Vagina (tissue), 2 donors: ENCODE measurements at regions not wholly inside any gene's neighbourhood (a gene's known extent, or its start where the extent isn't known, plus 50 kb on each side); places are given as distances from the start of the nearest gene placed in this dataset.

Source experiments
- DNase-seq, 2 donors: peaks; one replicate each; pipeline ENCODE4 v3.0.0-alpha.2; 2017; ENCODE audit errors: extremely low spot score in 2 of 2
- H3K27ac ChIP-seq: fragments of 200-600 bp; sonication (generic); one replicate; pipeline ENCODE4 v1.5.1; 2019
- H3K27me3 ChIP-seq: fragments of 200-600 bp; sonication (generic); one replicate; pipeline ENCODE4 v1.5.1; 2019
- H3K36me3 ChIP-seq, 2 donors: fragments of 200-600 bp; sonication (generic); one replicate each; pipeline ENCODE4 v1.5.1; 2017 to 2019
- H3K4me1 ChIP-seq: fragments of 200-600 bp; sonication (generic); one replicate; pipeline ENCODE4 v1.5.1; 2019
- H3K4me3 ChIP-seq, 2 donors: fragments of 200-600 bp; sonication (generic); 1 replicate in 1 of 2; 2 replicates in 1 of 2; pipeline ENCODE4 v1.5.1; 2016 to 2019
- H3K9me3 ChIP-seq: fragments of 200-600 bp; sonication (generic); one replicate; pipeline ENCODE4 v1.5.1; 2019
- POLR2A ChIP-seq, 2 donors: fragments of 450-650 bp; IDR thresholded peaks; one replicate each; pipeline ENCODE4 v1.6.1; 2017; ENCODE audit warnings: antibody characterized with exemption in 2 of 2, mild to moderate bottlenecking in 2 of 2, moderate library complexity in 2 of 2
- POLR2AphosphoS5 ChIP-seq, 2 donors: sonication (generic); formaldehyde crosslinking; IDR thresholded peaks; one replicate each; pipeline ENCODE4 v1.9.0; 2017; ENCODE audit warnings: antibody characterized with exemption in 2 of 2, mild to moderate bottlenecking in 2 of 2, low read depth in 1 of 2; ENCODE audit not compliant: insufficient read depth in 1 of 2
- intact Hi-C: fragments of 100-400 bp; cut with DNase I; formaldehyde crosslinking; loops from one replicate; pipeline ENCODE4 v1.15.1; 2023
- TF ChIP-seq, protein P1 (sequence below), 3 experiments: fragments of 450-650 bp in 2 of 3; fragments of 200-600 bp in 1 of 3; sonication (generic) in 1 of 3; IDR thresholded peaks; one replicate each; pipeline ENCODE4 v1.5.1; 2017 to 2019; ENCODE audit warnings: antibody characterized with exemption in 3 of 3, mild to moderate bottlenecking in 2 of 3, moderate library complexity in 2 of 3

- Histone ChIP-seq H3K4me3 (no peak overlapping the region), H3K9me3 (no peaks in the 10 kb centered on the region), H3K4me1 (peaks cover 30% of the 10 kb centered on the region), H3K27ac (no peak overlapping the region), H3K27me3 (no peaks in the 10 kb centered on the region), H3K36me3 (no peaks in the 10 kb centered on the region)
- no peak for TF ChIP-seq POLR2A (IDR thresholded peaks at IDR 0.05)
- TF ChIP-seq, protein P1, sequence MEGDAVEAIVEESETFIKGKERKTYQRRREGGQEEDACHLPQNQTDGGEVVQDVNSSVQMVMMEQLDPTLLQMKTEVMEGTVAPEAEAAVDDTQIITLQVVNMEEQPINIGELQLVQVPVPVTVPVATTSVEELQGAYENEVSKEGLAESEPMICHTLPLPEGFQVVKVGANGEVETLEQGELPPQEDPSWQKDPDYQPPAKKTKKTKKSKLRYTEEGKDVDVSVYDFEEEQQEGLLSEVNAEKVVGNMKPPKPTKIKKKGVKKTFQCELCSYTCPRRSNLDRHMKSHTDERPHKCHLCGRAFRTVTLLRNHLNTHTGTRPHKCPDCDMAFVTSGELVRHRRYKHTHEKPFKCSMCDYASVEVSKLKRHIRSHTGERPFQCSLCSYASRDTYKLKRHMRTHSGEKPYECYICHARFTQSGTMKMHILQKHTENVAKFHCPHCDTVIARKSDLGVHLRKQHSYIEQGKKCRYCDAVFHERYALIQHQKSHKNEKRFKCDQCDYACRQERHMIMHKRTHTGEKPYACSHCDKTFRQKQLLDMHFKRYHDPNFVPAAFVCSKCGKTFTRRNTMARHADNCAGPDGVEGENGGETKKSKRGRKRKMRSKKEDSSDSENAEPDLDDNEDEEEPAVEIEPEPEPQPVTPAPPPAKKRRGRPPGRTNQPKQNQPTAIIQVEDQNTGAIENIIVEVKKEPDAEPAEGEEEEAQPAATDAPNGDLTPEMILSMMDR (IDR thresholded peaks at IDR 0.05) = no peak
- TF ChIP-seq POLR2AphosphoS5 (IDR thresholded peaks at IDR 0.05; ENCODE audit: insufficient read depth in 1 of 2, low read depth in 1 of 2) = no peak
- intact Hi-C loops = no loop called here
- no peak for DNase-seq
These were observed 223.9 kb downstream of the LACC1 start for GRCh38 chr13:44103429-44104196.

DNA sequence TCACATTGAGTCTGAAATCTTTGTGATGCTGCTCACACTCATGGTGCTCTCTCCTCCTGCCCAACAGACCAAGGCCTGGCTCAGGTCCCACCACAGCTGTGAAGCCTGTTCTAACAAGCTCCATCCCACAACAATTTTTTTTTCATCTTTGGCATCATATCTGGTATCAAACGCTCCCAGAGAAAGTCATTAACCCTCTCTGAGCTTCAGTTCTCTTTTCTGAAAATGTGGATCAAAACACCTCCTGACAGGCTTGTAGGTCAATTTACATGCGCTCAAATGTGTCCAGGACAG lies 224.4 kb downstream of the LACC1 start:
- Histone ChIP-seq H3K4me3 (no peak overlapping the region), H3K27me3 (no peaks in the 10 kb centered on the region), H3K4me1 (peaks cover 30% of the 10 kb centered on the region), H3K9me3 (no peaks in the 10 kb centered on the region), H3K27ac (no peak overlapping the region), H3K36me3 (no peaks in the 10 kb centered on the region)
- TF ChIP-seq POLR2A (IDR thresholded peaks at IDR 0.05) = no peak
- TF ChIP-seq POLR2AphosphoS5 (IDR thresholded peaks at IDR 0.05; ENCODE audit: insufficient read depth in 1 of 2, low read depth in 1 of 2) = no peak
- TF ChIP-seq, protein P1 (IDR thresholded peaks at IDR 0.05) = no peak
- intact Hi-C loops = no loop called here
- DNase-seq = no peak

DNA sequence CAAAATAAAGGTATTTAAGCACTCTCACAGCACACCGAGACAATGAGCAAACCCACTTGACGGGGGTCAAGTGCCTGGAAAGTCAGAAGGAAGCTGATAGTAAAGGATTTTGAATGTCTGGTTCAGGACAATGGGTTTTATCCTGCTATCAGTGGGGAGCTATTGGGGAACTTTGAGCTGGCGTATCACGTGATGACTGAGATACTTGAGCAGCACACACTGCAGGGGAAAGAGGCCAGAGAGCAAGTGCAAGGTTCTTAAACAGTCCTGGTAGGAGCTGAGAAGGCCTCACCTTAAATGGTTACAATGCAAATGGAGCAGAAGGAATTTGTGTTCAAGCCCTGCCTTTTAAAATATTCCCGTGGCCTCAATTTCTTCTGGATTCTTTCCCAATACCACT lies 225.3 kb downstream of the LACC1 start:
- Histone ChIP-seq H3K36me3 (no peaks in the 10 kb centered on the region), H3K9me3 (no peaks in the 10 kb centered on the region), H3K4me1 (peaks cover 30% of the 10 kb centered on the region), H3K4me3 (no peak overlapping the region), H3K27me3 (no peaks in the 10 kb centered on the region), H3K27ac (no peak overlapping the region)
- no peak for TF ChIP-seq POLR2AphosphoS5 (IDR thresholded peaks at IDR 0.05; ENCODE audit: insufficient read depth in 1 of 2, low read depth in 1 of 2)
- TF ChIP-seq, protein P1 (IDR thresholded peaks at IDR 0.05) = no peak
- no peak for TF ChIP-seq POLR2A (IDR thresholded peaks at IDR 0.05)
- no peak for DNase-seq
- intact Hi-C loops = no loop called here

GRCh38 chr13:44106266-44107152 lies 226.8 kb downstream of the LACC1 start:
- peaks cover 30% of the 10 kb centered on the region for H3K4me1 ChIP-seq
- no peak overlapping the region for H3K27ac ChIP-seq
- intact Hi-C loops = no loop called here
- TF ChIP-seq, protein P1 (IDR thresholded peaks at IDR 0.05) = no peak
- TF ChIP-seq POLR2A (IDR thresholded peaks at IDR 0.05) (no peak), POLR2AphosphoS5 (IDR thresholded peaks at IDR 0.05; ENCODE audit: insufficient read depth in 1 of 2, low read depth in 1 of 2) (no peak)
- H3K36me3 ChIP-seq = no peaks in the 10 kb centered on the region
- H3K9me3 ChIP-seq = no peaks in the 10 kb centered on the region
- DNase-seq = no peak
- H3K27me3 ChIP-seq = no peaks in the 10 kb centered on the region
- H3K4me3 ChIP-seq = no peak overlapping the region
